WTC11 (cell line): ENCODE measurements at regions not wholly inside any gene's neighbourhood (a gene's known extent, or its start where the extent isn't known, plus 50 kb on each side); places are given as distances from the start of the nearest gene placed in this dataset.

Experiments
- ATAC-seq: fragments of 200-7000 bp; cut with Tn5 transposase; 2 replicates; pipeline ENCODE4 v1.10.0; 2021; ENCODE audit warnings: mild to moderate bottlenecking, moderate library complexity
- CTCF ChIA-PET: fragments of 300-600 bp; sonication (Branson Sonifier 250); formaldehyde crosslinking; loops from one replicate; lab custom pipeline; 2021; ENCODE audit warnings: antibody characterized with exemption; lab: Charles Lee
- POLR2A ChIA-PET: fragments of 350-600 bp; sonication (Branson Sonifier 250); formaldehyde crosslinking; loops from one replicate; lab custom pipeline; 2021; ENCODE audit warnings: antibody characterized with exemption; lab: Charles Lee
- DNase-seq: peaks from one replicate; pipeline ENCODE4 v3.0.0; 2021; ENCODE audit warnings: low spot score
- H3K27ac Mint-ChIP-seq: 2 replicates; pipeline ENCODE4 v1.8.0; 2021; ENCODE audit warnings: mixed read lengths
- H3K27me3 Mint-ChIP-seq: 2 replicates; pipeline ENCODE4 v1.8.0; 2021; ENCODE audit warnings: low read depth, mild to moderate bottlenecking, moderate library complexity, mixed read lengths
- H3K36me3 Mint-ChIP-seq: 2 replicates; pipeline ENCODE4 v1.8.0; 2021; ENCODE audit warnings: mixed read lengths
- H3K4me1 Mint-ChIP-seq: 2 replicates; pipeline ENCODE4 v1.8.0; 2022; ENCODE audit warnings: mixed read lengths
- H3K4me3 Mint-ChIP-seq: 2 replicates; pipeline ENCODE4 v1.8.0; 2021; ENCODE audit warnings: mild to moderate bottlenecking, moderate library complexity, mixed read lengths
- H3K9me3 Mint-ChIP-seq: 2 replicates; pipeline ENCODE4 v1.8.0; 2021; ENCODE audit warnings: mixed read lengths
- CBFB ChIP-seq: sonication (generic); formaldehyde crosslinking; IDR thresholded peaks from 2 replicates; pipeline ENCODE4 v1.8.1; 2022; ENCODE audit warnings: mild to moderate bottlenecking, low read depth, missing genetic modification reagents
- EMX1 ChIP-seq: fragments of 250-450 bp; sonication (Bioruptor Pico); IDR thresholded peaks from 2 replicates; pipeline ENCODE4 v1.8.0; 2021; ENCODE audit warnings: mild to moderate bottlenecking
- FOXJ3 ChIP-seq: sonication (generic); formaldehyde crosslinking; IDR thresholded peaks from 2 replicates; pipeline ENCODE4 v1.9.0; 2021; ENCODE audit warnings: missing genetic modification reagents, mild to moderate bottlenecking, borderline replicate concordance
- FOXP4 ChIP-seq: sonication (generic); formaldehyde crosslinking; IDR thresholded peaks from 2 replicates; pipeline ENCODE4 v1.8.0; 2022; ENCODE audit warnings: mild to moderate bottlenecking, missing genetic modification reagents
- HMGA2 ChIP-seq: fragments of 250-450 bp; sonication (Bioruptor Pico); IDR thresholded peaks from 2 replicates; pipeline ENCODE4 v1.4.0; 2021; ENCODE audit warnings: mild to moderate bottlenecking, moderate library complexity
- NR2C2 ChIP-seq: sonication (generic); formaldehyde crosslinking; IDR thresholded peaks from 2 replicates; pipeline ENCODE4 v1.8.0; 2022; ENCODE audit warnings: mild to moderate bottlenecking, missing genetic modification reagents
- SMAD3 ChIP-seq: sonication (generic); formaldehyde crosslinking; IDR thresholded peaks from 2 replicates; pipeline ENCODE4 v1.8.0; 2022; ENCODE audit warnings: missing genetic modification reagents, mild to moderate bottlenecking, borderline replicate concordance
- SOX15 ChIP-seq: fragments of 250-450 bp; sonication (Bioruptor Pico); IDR thresholded peaks from 2 replicates; pipeline ENCODE4 v1.9.0; 2021; ENCODE audit warnings: mild to moderate bottlenecking
- SP1 ChIP-seq: sonication (generic); formaldehyde crosslinking; conservative IDR thresholded peaks from 2 replicates; pipeline ENCODE4 v1.8.1; 2022; ENCODE audit warnings: missing genetic modification reagents
- STAT6 ChIP-seq: sonication (generic); formaldehyde crosslinking; conservative IDR thresholded peaks from 2 replicates; pipeline ENCODE4 v1.8.1; 2023; ENCODE audit warnings: mild to moderate bottlenecking, low read depth, missing genetic modification reagents, moderate library complexity
- ZBTB21 ChIP-seq: sonication (generic); formaldehyde crosslinking; IDR thresholded peaks from 2 replicates; pipeline ENCODE4 v1.8.1; 2023; ENCODE audit warnings: mild to moderate bottlenecking, missing genetic modification reagents, borderline replicate concordance
- ZNF121 ChIP-seq: sonication (generic); formaldehyde crosslinking; IDR thresholded peaks from 2 replicates; pipeline ENCODE4 v1.8.0; 2023; ENCODE audit warnings: missing genetic modification reagents
- TF ChIP-seq, protein P1 (sequence below): sonication (generic); formaldehyde crosslinking; IDR thresholded peaks from 2 replicates; pipeline ENCODE4 v1.8.0; 2023; ENCODE audit warnings: missing genetic modification reagents
- TF ChIP-seq, protein P2 (sequence below): fragments of 250-450 bp; sonication (Bioruptor Pico); IDR thresholded peaks from 2 replicates; pipeline ENCODE4 v2.1.2; 2022; ENCODE audit warnings: mild to moderate bottlenecking, moderate library complexity
- TF ChIP-seq, protein P3 (sequence below): sonication (generic); formaldehyde crosslinking; IDR thresholded peaks from 2 replicates; pipeline ENCODE4 v1.8.1; 2023; ENCODE audit warnings: mild to moderate bottlenecking, missing genetic modification reagents, moderate library complexity
- TF ChIP-seq, protein P4 (sequence below): sonication (generic); formaldehyde crosslinking; IDR thresholded peaks from 2 replicates; pipeline ENCODE4 v1.8.1; 2022; ENCODE audit warnings: low read depth, mild to moderate bottlenecking, moderate library complexity, missing genetic modification reagents, borderline replicate concordance

DNA sequence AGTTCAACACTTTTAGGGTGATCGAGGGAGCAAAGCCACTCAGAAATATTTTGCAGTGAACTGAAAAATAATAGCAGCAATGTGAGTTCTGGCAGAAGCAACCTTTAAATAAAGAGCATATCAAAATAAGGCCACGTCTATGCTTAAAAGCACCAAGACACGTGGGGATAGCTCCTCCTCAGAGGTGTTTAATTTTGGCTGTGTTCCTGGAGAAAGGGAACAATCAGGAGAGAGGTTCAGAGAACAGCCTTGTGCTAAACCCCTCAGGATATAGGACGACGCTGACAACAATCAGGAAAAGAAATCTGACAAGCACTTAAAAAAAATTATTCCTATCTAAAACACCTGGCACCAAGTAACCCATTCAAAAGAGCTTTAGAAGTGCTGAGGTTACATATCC is 471.9 kb upstream of the CELF2 start (continued):
- no peak for TF ChIP-seq FOXP4 (CRISPR knock-in tag)
- TF ChIP-seq FOXJ3 (CRISPR knock-in tag), result no peak
- no peak for TF ChIP-seq ZBTB21 (CRISPR knock-in tag)
- no peak for TF ChIP-seq SMAD3

- H3K4me3 Mint-ChIP-seq, result no peak overlapping the region
- ATAC-seq (no peak), DNase-seq (no peak)
- peaks cover 18% of the 10 kb centered on the region for H3K4me1 Mint-ChIP-seq
- H3K9me3 Mint-ChIP-seq, result 0 out of 2 replicates have a peak, but pooled peaks cover 4% of the 10 kb centered on the region
- no peaks in the 10 kb centered on the region for H3K27me3 Mint-ChIP-seq
- ChIA-PET CTCF (no interaction called here), POLR2A (no interaction called here)
- peak overlapping the region; percentile 58; the same call in 1 of the 2 replicates for H3K27ac Mint-ChIP-seq
- H3K36me3 Mint-ChIP-seq, result no peaks in the 10 kb centered on the region
- no peak for TF ChIP-seq ZBTB21 (CRISPR knock-in tag)
- TF ChIP-seq, protein P1, sequence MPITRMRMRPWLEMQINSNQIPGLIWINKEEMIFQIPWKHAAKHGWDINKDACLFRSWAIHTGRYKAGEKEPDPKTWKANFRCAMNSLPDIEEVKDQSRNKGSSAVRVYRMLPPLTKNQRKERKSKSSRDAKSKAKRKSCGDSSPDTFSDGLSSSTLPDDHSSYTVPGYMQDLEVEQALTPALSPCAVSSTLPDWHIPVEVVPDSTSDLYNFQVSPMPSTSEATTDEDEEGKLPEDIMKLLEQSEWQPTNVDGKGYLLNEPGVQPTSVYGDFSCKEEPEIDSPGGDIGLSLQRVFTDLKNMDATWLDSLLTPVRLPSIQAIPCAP (CRISPR knock-in tag), result no peak
- TF ChIP-seq SP1 (CRISPR knock-in tag), result no peak
- TF ChIP-seq, protein P2, sequence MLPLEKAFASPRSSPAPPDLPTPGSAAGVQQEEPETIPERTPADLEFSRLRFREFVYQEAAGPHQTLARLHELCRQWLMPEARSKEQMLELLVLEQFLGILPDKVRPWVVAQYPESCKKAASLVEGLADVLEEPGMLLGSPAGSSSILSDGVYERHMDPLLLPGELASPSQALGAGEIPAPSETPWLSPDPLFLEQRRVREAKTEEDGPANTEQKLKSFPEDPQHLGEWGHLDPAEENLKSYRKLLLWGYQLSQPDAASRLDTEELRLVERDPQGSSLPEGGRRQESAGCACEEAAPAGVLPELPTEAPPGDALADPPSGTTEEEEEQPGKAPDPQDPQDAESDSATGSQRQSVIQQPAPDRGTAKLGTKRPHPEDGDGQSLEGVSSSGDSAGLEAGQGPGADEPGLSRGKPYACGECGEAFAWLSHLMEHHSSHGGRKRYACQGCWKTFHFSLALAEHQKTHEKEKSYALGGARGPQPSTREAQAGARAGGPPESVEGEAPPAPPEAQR (CRISPR knock-in tag), result no peak
- TF ChIP-seq EMX1 (CRISPR knock-in tag), result no peak
- TF ChIP-seq SOX15 (CRISPR knock-in tag), result no peak
- TF ChIP-seq, protein P3, sequence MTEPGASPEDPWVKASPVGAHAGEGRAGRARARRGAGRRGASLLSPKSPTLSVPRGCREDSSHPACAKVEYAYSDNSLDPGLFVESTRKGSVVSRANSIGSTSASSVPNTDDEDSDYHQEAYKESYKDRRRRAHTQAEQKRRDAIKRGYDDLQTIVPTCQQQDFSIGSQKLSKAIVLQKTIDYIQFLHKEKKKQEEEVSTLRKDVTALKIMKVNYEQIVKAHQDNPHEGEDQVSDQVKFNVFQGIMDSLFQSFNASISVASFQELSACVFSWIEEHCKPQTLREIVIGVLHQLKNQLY (CRISPR knock-in tag), result no peak
- no peak for TF ChIP-seq ZNF121
- no peak for TF ChIP-seq NR2C2 (CRISPR knock-in tag)
- TF ChIP-seq CBFB, result no peak
- no peak for TF ChIP-seq STAT6 (CRISPR knock-in tag)
- no peak for TF ChIP-seq HMGA2 (CRISPR knock-in tag)
- TF ChIP-seq, protein P4, sequence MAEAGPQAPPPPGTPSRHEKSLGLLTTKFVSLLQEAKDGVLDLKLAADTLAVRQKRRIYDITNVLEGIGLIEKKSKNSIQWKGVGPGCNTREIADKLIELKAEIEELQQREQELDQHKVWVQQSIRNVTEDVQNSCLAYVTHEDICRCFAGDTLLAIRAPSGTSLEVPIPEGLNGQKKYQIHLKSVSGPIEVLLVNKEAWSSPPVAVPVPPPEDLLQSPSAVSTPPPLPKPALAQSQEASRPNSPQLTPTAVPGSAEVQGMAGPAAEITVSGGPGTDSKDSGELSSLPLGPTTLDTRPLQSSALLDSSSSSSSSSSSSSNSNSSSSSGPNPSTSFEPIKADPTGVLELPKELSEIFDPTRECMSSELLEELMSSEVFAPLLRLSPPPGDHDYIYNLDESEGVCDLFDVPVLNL (CRISPR knock-in tag), result no peak
Observed at GRCh38 chr10:10551596-10552301, 465.9 kb upstream of the CELF2 start.
